Ishikawa (cell line): ENCODE measurements at regions not wholly inside any gene's neighbourhood (a gene's known extent, or its start where the extent isn't known, plus 50 kb on each side); places are given as distances from the start of the nearest gene placed in this dataset.

ENCODE experiments used
- CEBPB ChIP-seq: IDR thresholded peaks from 2 replicates; pipeline ENCODE4 v1.6.1; 2012
- CREB1 ChIP-seq: IDR thresholded peaks from 2 replicates; pipeline ENCODE4 v1.6.1; 2012; ENCODE audit warnings: low read depth
- EGR1 ChIP-seq: IDR thresholded peaks from 2 replicates; pipeline ENCODE4 v1.6.1; 2012
- EP300 ChIP-seq: IDR thresholded peaks from 2 replicates; pipeline ENCODE4 v1.6.1; 2012; ENCODE audit warnings: borderline replicate concordance
- FOXM1 ChIP-seq: IDR thresholded peaks from 2 replicates; pipeline ENCODE4 v1.6.1; 2012; ENCODE audit warnings: low read depth, borderline replicate concordance
- NFIC ChIP-seq: IDR thresholded peaks from 2 replicates; pipeline ENCODE4 v1.6.1; 2012
- RAD21 ChIP-seq: IDR thresholded peaks from 2 replicates; pipeline ENCODE4 v1.6.1; 2012; ENCODE audit warnings: low read depth
- TAF1 ChIP-seq: IDR thresholded peaks from 2 replicates; pipeline ENCODE4 v1.6.1; 2012; ENCODE audit warnings: low read depth, mild to moderate bottlenecking
- TCF12 ChIP-seq: IDR thresholded peaks from 2 replicates; pipeline ENCODE4 v1.6.1; 2012; ENCODE audit warnings: low read depth
- TEAD4 ChIP-seq: IDR thresholded peaks from 2 replicates; pipeline ENCODE4 v1.6.1; 2012
- YY1 ChIP-seq: IDR thresholded peaks from 2 replicates; pipeline ENCODE4 v1.6.1; 2012; ENCODE audit warnings: low read depth
- ZBTB7A ChIP-seq: IDR thresholded peaks from 2 replicates; pipeline ENCODE4 v1.6.1; 2012; ENCODE audit warnings: low read depth
- TF ChIP-seq, protein P1 (sequence below): IDR thresholded peaks from 2 replicates; pipeline ENCODE4 v1.6.1; 2012
- TF ChIP-seq, protein P2 (sequence below): IDR thresholded peaks from 2 replicates; pipeline ENCODE4 v1.6.1; 2012
- TF ChIP-seq, protein P3 (sequence below): IDR thresholded peaks from 2 replicates; pipeline ENCODE4 v1.6.1; 2012; ENCODE audit warnings: low read depth, mild to moderate bottlenecking

DNA sequence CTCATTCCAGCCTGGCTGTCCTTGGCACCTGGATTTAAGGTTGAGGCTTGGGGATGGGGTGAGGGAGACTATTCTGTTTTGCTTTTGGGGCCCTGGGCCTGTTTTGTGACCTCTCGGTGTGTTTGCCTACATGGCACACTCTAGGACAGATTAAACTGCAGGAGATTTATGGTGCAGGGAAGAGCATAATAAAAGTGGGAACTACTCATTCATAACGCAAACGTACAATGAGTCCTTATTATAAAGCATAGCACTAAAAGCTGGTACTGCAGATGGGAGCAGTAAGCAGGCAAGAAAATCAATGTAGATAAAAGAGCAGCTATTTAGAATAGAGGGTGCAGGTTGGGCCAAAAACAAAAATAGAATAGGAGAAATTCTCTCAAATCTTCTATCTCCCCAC, 238.4 kb downstream of the ACTR3 start:
- TF ChIP-seq NFIC (no peak), YY1 (no peak), CREB1 (no peak), TAF1 (no peak), EGR1 (no peak), ZBTB7A (no peak)
- TF ChIP-seq, protein P1, sequence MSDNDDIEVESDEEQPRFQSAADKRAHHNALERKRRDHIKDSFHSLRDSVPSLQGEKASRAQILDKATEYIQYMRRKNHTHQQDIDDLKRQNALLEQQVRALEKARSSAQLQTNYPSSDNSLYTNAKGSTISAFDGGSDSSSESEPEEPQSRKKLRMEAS, result no peak
- TF ChIP-seq, protein P2, sequence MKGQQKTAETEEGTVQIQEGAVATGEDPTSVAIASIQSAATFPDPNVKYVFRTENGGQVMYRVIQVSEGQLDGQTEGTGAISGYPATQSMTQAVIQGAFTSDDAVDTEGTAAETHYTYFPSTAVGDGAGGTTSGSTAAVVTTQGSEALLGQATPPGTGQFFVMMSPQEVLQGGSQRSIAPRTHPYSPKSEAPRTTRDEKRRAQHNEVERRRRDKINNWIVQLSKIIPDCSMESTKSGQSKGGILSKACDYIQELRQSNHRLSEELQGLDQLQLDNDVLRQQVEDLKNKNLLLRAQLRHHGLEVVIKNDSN, result no peak
- TF ChIP-seq, protein P3, sequence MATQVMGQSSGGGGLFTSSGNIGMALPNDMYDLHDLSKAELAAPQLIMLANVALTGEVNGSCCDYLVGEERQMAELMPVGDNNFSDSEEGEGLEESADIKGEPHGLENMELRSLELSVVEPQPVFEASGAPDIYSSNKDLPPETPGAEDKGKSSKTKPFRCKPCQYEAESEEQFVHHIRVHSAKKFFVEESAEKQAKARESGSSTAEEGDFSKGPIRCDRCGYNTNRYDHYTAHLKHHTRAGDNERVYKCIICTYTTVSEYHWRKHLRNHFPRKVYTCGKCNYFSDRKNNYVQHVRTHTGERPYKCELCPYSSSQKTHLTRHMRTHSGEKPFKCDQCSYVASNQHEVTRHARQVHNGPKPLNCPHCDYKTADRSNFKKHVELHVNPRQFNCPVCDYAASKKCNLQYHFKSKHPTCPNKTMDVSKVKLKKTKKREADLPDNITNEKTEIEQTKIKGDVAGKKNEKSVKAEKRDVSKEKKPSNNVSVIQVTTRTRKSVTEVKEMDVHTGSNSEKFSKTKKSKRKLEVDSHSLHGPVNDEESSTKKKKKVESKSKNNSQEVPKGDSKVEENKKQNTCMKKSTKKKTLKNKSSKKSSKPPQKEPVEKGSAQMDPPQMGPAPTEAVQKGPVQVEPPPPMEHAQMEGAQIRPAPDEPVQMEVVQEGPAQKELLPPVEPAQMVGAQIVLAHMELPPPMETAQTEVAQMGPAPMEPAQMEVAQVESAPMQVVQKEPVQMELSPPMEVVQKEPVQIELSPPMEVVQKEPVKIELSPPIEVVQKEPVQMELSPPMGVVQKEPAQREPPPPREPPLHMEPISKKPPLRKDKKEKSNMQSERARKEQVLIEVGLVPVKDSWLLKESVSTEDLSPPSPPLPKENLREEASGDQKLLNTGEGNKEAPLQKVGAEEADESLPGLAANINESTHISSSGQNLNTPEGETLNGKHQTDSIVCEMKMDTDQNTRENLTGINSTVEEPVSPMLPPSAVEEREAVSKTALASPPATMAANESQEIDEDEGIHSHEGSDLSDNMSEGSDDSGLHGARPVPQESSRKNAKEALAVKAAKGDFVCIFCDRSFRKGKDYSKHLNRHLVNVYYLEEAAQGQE, result no peak

DNA sequence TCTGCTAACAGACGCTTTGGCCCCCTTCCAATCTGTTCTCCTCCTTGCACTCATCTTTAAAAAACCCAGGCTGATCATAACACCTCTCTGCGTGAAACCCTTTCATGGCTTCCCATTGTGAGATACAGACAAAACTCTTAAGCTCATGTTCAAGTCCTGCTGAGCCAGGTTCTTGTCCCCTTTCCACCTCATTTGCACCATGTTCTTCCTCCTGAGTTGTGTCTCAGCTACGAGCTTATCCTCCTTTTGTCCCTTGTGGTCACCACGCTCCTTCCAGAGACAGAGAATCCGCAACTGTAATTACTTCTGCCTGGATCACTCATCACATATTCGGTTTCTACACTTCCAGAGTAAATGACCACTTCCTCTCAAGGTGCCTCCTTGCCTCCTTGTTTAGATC, 238.8 kb downstream of the ACTR3 start:
- TF ChIP-seq EGR1, result no peak
- TF ChIP-seq CEBPB, result no peak
- no peak for TF ChIP-seq TAF1
- TF ChIP-seq ZBTB7A, result no peak
- TF ChIP-seq YY1, result no peak
- TF ChIP-seq, protein P2, result no peak
- TF ChIP-seq, protein P3, result no peak
- no peak for TF ChIP-seq NFIC
- TF ChIP-seq FOXM1, result no peak
- no peak for TF ChIP-seq TCF12
- TF ChIP-seq TEAD4, result no peak
- no peak for TF ChIP-seq RAD21
- TF ChIP-seq EP300, result no peak
- TF ChIP-seq CREB1, result no peak
- TF ChIP-seq, protein P1, result no peak

DNA sequence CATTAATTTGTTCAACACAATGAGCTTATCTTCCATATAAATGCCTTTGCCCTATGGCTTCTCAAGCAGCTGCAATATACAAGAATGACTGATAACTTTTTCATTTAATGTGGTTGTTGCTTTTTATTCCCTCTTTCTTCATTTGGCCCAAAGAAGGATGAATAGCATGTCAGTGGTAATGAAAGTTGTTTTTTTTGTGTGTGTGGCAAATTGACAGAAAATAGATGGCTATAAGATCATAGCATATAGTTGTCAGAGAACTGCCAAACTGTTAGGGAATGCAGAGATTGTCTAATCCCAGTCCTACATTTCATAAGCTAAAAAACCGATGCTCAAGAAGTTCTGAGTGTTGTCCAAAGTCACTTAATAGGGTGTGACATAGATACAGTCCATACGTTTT, 244.3 kb downstream of the ACTR3 start:
- TF ChIP-seq TAF1 (no peak), RAD21 (no peak), CEBPB (no peak), ZBTB7A (no peak), EGR1 (no peak), NFIC (no peak)
- TF ChIP-seq, protein P1, result no peak
- TF ChIP-seq, protein P2, result no peak

DNA sequence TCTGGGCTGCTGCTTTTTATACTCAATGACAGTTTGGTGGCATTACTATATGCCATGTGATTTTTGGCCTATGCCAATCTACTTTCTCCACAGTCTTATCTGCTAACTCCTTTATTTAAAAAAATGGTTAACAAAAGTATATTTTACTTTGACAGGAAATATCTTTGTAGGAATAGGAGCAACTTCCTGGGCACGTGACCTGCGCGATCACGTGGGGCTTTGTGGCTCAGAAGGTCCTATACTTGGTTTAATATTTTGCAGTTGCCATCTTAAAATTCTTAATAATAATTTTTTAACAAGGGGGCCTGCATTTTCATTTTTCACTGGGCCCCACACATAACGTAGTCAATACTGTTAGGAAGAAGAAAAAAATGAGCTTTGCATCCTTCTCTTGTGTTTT, 249.7 kb downstream of the ACTR3 start:
- TF ChIP-seq YY1 (no peak), TAF1 (no peak)
- TF ChIP-seq, protein P3, result no peak
- TF ChIP-seq, protein P2, result peak; percentile 48
